MM.1S (cell line): ENCODE measurements at regions not wholly inside any gene's neighbourhood (a gene's known extent, or its start where the extent isn't known, plus 50 kb on each side); places are given as distances from the start of the nearest gene placed in this dataset.
"Not testable (repeated sequence)": the region's sequence is repeated elsewhere in the genome, so short reads cannot be mapped to it uniquely, and the experiment has no call there.

Experiments used
- DNase-seq: peaks from one replicate; pipeline ENCODE4 v3.0.0-alpha.2; 2015
- H2AFZ ChIP-seq: fragments of 300-600 bp; sonication (generic); 2 replicates; pipeline ENCODE4 v1.6.0; 2016; ENCODE audit warnings: antibody characterized with exemption, low read length
- H3F3A ChIP-seq: fragments of 300-600 bp; sonication (generic); 2 replicates; pipeline ENCODE4 v1.6.1; 2016; ENCODE audit warnings: mild to moderate bottlenecking, antibody characterized with exemption, low read length, moderate library complexity, mixed read lengths; ENCODE audit not compliant: insufficient read depth
- H3K27ac ChIP-seq: fragments of 300-600 bp; sonication (generic); 2 replicates; pipeline ENCODE4 v1.5.1; 2016; ENCODE audit warnings: mild to moderate bottlenecking, low read length
- H3K27me3 ChIP-seq: fragments of 300-600 bp; sonication (generic); replicated peaks from 2 replicates; pipeline ENCODE4 v1.6.0; 2016; ENCODE audit warnings: low read length; ENCODE audit not compliant: insufficient read depth
- H3K36me3 ChIP-seq: fragments of 300-600 bp; sonication (generic); replicated peaks from 2 replicates; pipeline ENCODE4 v1.6.1; 2016; ENCODE audit warnings: mild to moderate bottlenecking, low read length, mixed read lengths; ENCODE audit not compliant: insufficient read depth
- H3K4me1 ChIP-seq: fragments of 300-600 bp; sonication (generic); 2 replicates; pipeline ENCODE4 v1.6.1; 2016; ENCODE audit warnings: low read length, mixed read lengths
- H3K4me2 ChIP-seq: fragments of 300-600 bp; sonication (generic); 2 replicates; pipeline ENCODE4 v1.6.0; 2016; ENCODE audit warnings: low read depth, low read length
- H3K4me3 ChIP-seq: fragments of 300-600 bp; sonication (generic); 2 replicates; pipeline ENCODE4 v1.5.1; 2016; ENCODE audit warnings: low read length, mixed read lengths
- H3K79me2 ChIP-seq: fragments of 300-600 bp; sonication (generic); 2 replicates; pipeline ENCODE4 v1.6.1; 2016; ENCODE audit warnings: mixed run types, low read length, mixed read lengths
- H3K9ac ChIP-seq: fragments of 300-600 bp; sonication (generic); 2 replicates; pipeline ENCODE4 v1.6.1; 2016; ENCODE audit warnings: low read length, mixed read lengths
- H3K9me2 ChIP-seq: fragments of 300-600 bp; sonication (generic); replicated peaks from 2 replicates; pipeline ENCODE4 v1.6.1; 2016; ENCODE audit warnings: mild to moderate bottlenecking, low read length, mixed read lengths; ENCODE audit not compliant: insufficient read depth
- H3K9me3 ChIP-seq: fragments of 300-600 bp; sonication (generic); replicated peaks from 2 replicates; pipeline ENCODE4 v1.6.1; 2016; ENCODE audit warnings: mild to moderate bottlenecking, low read length, mixed read lengths; ENCODE audit not compliant: insufficient read depth
- H4K20me1 ChIP-seq: fragments of 300-600 bp; sonication (generic); 2 replicates; pipeline ENCODE4 v1.6.1; 2016; ENCODE audit warnings: mild to moderate bottlenecking, low read length, moderate library complexity, mixed read lengths; ENCODE audit not compliant: insufficient read depth
- EZH2 ChIP-seq: fragments of 300-600 bp; sonication (generic); optimal IDR thresholded peaks from 2 replicates; pipeline ENCODE3; 2017; ENCODE audit warnings: low read depth, mild to moderate bottlenecking, antibody characterized with exemption, low read length, mixed read lengths
- EZH2phosphoT487 ChIP-seq: fragments of 300-600 bp; sonication (generic); IDR thresholded peaks from 2 replicates; pipeline ENCODE4 v1.6.1; 2018; ENCODE audit warnings: antibody characterized with exemption, low read length
- TF ChIP-seq, protein P1 (sequence below): fragments of 300-600 bp; sonication (generic); IDR thresholded peaks from 2 replicates; pipeline ENCODE4 v1.5.1; 2016; ENCODE audit warnings: antibody characterized with exemption, low read length, mixed read lengths

DNA sequence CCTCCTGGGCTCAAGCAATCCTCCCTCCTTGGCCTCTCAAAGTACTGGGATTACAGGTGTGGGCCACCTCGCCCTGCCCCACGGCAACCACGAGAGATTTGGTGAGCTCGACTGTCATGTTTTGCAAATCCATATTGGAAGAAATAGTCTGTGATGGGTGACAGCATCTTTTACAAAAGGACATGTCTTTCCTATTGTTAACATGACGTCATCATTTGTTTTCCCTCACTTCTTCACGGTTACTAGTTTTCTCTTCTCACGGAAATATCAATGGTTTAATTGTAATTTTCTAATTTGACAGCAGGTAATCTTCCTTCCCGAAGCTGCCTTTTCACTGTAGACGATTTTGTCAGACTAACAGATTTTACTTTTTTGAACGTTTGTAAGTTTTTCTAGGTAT lies 110.8 kb upstream of the GREM2 start:
- Histone ChIP-seq H3K9me2 (no peaks in the 10 kb centered on the region), H3F3A (no peaks in the 10 kb centered on the region), H3K9me3 (no peaks in the 10 kb centered on the region), H3K79me2 (no peaks in the 10 kb centered on the region), H3K36me3 (no peaks in the 10 kb centered on the region), H3K4me1 (no peaks in the 10 kb centered on the region), H3K9ac (no peak overlapping the region), H3K27ac (no peak overlapping the region), H3K4me3 (no peak overlapping the region), H3K4me2 (no peak overlapping the region), H4K20me1 (no peaks in the 10 kb centered on the region), H2AFZ (no peak overlapping the region), H3K27me3 (no peaks in the 10 kb centered on the region)
- DNase-seq: no peak
- TF ChIP-seq EZH2: no peak
- TF ChIP-seq EZH2phosphoT487: no peak
- TF ChIP-seq, protein P1, sequence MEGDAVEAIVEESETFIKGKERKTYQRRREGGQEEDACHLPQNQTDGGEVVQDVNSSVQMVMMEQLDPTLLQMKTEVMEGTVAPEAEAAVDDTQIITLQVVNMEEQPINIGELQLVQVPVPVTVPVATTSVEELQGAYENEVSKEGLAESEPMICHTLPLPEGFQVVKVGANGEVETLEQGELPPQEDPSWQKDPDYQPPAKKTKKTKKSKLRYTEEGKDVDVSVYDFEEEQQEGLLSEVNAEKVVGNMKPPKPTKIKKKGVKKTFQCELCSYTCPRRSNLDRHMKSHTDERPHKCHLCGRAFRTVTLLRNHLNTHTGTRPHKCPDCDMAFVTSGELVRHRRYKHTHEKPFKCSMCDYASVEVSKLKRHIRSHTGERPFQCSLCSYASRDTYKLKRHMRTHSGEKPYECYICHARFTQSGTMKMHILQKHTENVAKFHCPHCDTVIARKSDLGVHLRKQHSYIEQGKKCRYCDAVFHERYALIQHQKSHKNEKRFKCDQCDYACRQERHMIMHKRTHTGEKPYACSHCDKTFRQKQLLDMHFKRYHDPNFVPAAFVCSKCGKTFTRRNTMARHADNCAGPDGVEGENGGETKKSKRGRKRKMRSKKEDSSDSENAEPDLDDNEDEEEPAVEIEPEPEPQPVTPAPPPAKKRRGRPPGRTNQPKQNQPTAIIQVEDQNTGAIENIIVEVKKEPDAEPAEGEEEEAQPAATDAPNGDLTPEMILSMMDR: no peak

DNA sequence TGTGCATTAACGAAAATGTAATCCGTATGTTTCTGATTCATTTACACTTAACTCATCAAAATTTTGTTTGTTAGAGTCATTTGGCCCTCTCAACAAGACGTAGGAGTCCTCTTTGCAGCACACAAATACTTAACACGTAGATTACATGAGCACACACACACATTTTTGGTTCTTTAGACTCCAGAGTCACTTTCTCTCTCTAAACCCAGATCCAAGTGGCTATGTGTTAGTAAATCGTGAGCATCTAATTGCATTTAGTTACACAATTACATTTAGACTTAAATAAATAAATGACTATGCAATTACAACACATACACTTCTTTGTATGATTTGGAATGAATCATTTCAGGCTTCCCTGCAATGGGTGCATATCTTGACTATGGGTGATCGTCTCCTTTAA lies 109.0 kb upstream of the GREM2 start:
- Histone ChIP-seq H3K4me2 (no peak overlapping the region), H3K27ac (no peak overlapping the region), H3K9me3 (no peaks in the 10 kb centered on the region), H3K36me3 (no peaks in the 10 kb centered on the region), H3K79me2 (no peaks in the 10 kb centered on the region), H3F3A (no peaks in the 10 kb centered on the region), H2AFZ (no peak overlapping the region), H3K9me2 (no peaks in the 10 kb centered on the region), H3K9ac (no peak overlapping the region), H3K4me3 (no peak overlapping the region), H4K20me1 (no peaks in the 10 kb centered on the region), H3K27me3 (no peaks in the 10 kb centered on the region), H3K4me1 (no peaks in the 10 kb centered on the region)
- DNase-seq: no peak
- no peak for TF ChIP-seq EZH2phosphoT487
- TF ChIP-seq EZH2: no peak
- TF ChIP-seq, protein P1: no peak

DNA sequence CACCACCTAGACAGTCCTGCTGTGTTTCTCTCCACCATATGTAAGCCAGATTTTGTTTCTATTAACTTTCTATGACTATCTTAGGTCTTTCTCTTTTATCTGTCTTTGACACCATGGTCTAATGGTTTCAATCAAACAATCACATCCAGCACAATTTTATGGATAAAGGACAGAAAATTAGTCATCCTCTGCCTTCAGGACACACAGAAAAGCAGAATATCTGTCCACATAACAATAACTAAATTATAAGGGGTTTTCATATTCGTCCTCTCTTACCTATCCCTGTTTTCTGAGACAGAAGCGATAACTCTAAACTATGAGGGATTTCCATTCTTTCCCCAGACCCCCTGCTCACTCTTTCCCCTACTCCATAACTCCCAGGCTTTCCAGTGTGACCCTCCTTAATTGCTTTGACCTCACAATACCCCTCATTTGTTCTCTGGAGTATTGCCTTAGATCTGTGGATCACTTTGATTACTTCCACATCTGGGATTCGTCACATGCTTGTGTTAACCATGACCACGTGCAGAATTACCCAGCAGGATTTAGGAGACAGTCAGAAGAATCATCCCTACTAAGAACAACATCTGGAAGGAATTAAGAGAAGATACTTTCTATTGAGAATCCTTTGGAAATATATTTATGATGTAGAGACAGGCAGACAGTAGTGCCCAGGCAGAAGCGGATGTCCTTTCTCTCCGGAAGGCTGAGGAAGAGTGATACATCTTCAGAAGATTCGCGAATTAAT lies 108.2 kb upstream of the GREM2 start:
- H3K9ac ChIP-seq: no peak overlapping the region
- no peaks in the 10 kb centered on the region for H3K79me2 ChIP-seq
- H4K20me1 ChIP-seq: no peaks in the 10 kb centered on the region
- H3F3A ChIP-seq: no peaks in the 10 kb centered on the region
- no peaks in the 10 kb centered on the region for H3K27me3 ChIP-seq
- no peaks in the 10 kb centered on the region for H3K9me2 ChIP-seq
- H3K27ac ChIP-seq: no peak overlapping the region
- TF ChIP-seq EZH2: no peak
- TF ChIP-seq, protein P1: no peak
- H3K36me3 ChIP-seq: no peaks in the 10 kb centered on the region
- no peaks in the 10 kb centered on the region for H3K9me3 ChIP-seq
- H3K4me1 ChIP-seq: no peaks in the 10 kb centered on the region
- no peak overlapping the region for H2AFZ ChIP-seq
- no peak overlapping the region for H3K4me3 ChIP-seq
- no peak overlapping the region for H3K4me2 ChIP-seq
- no peak for DNase-seq

- H3K9me3 ChIP-seq, H3K36me3 ChIP-seq, H3K79me2 ChIP-seq, H3K27ac ChIP-seq, H3K4me1 ChIP-seq, H3K9ac ChIP-seq, H2AFZ ChIP-seq, H3K27me3 ChIP-seq, H3K4me3 ChIP-seq, H3K4me2 ChIP-seq, H3F3A ChIP-seq, DNase-seq, H3K9me2 ChIP-seq, H4K20me1 ChIP-seq: not testable (repeated sequence)
Observed at GRCh38 chr1:240716538-240716937, 104.6 kb upstream of the GREM2 start.
